ENCODE measurements at regions not wholly inside any gene's neighbourhood (a gene's known extent, or its start where the extent isn't known, plus 50 kb on each side); places are given as distances from the start of the nearest gene placed in this dataset.
A peak's percentile ranks its signal among the peaks of the same experiment; 100 is the strongest.

GRCh38 chr2:19545507-19545906 lies 187.1 kb upstream of the OSR1 start:
- no peak overlapping the region for H3K4ac ChIP-seq (ENCODE audit: low read depth, low read length)
- H3K9me3 Mint-ChIP-seq, result no peaks in the 10 kb centered on the region
- no peak overlapping the region for H4K91ac ChIP-seq (ENCODE audit: insufficient read length, low read depth, low read length)
- no peak overlapping the region for H3K23ac ChIP-seq (ENCODE audit: insufficient read length, low read depth, low read length)
- no peak overlapping the region for H3K18ac ChIP-seq (ENCODE audit: insufficient read length, low read depth, low read length)
- no peak overlapping the region for H2BK120ac ChIP-seq (ENCODE audit: low read depth, low read length, poor library complexity, severe bottlenecking)
- H4K20me1 ChIP-seq (ENCODE audit: control insufficient read depth, insufficient read depth, insufficient read length), result no peaks in the 10 kb centered on the region
- H2BK20ac ChIP-seq (ENCODE audit: low read depth, low read length, poor library complexity, severe bottlenecking), result no peak overlapping the region
- H3K9ac ChIP-seq (ENCODE audit: extremely low read depth, insufficient read length, low read length), result no peak overlapping the region
- no peak overlapping the region for H3K4me3 Mint-ChIP-seq
- no peak overlapping the region for H2AFZ ChIP-seq (ENCODE audit: low read length)
- no peaks in the 10 kb centered on the region for H3K79me1 ChIP-seq (ENCODE audit: insufficient read depth, low read depth, low read length, poor library complexity, severe bottlenecking)
- no peaks in the 10 kb centered on the region for H3K27me3 ChIP-seq (ENCODE audit: insufficient read depth, low read length)
- H3T11ph ChIP-seq (ENCODE audit: low read length), result no peak overlapping the region
- no peak overlapping the region for H2BK5ac ChIP-seq (ENCODE audit: insufficient read length, low read length)
- no peak overlapping the region for H2AK5ac ChIP-seq (ENCODE audit: insufficient read length, low read length)
- no peaks in the 10 kb centered on the region for H3K9me3 ChIP-seq (ENCODE audit: control insufficient read depth, low read depth, low read length)
- H3K27ac Mint-ChIP-seq, result no peak overlapping the region
- 0 out of 4 replicates have a peak, but pooled peaks cover 0 to 3% of the 10 kb centered on the region in 2 experiments for H3K4me1 Mint-ChIP-seq
- no peak overlapping the region for H2BK12ac ChIP-seq (ENCODE audit: insufficient read length, low read depth, low read length)
- H3K4me1 ChIP-seq (ENCODE audit: insufficient read depth, low read length), result no peaks in the 10 kb centered on the region
- no peaks in the 10 kb centered on the region for H3K23me2 ChIP-seq (ENCODE audit: insufficient read length, low read depth, low read length, poor library complexity, severe bottlenecking)
- H3K27me3 Mint-ChIP-seq (ENCODE audit: low read depth), result no peaks in the 10 kb centered on the region
- no CpG with 5 or more reads among the region's 4 CpGs for WGBS (ENCODE audit: extremely low coverage, insufficient read length, low lambda C conversion rate)
- H4K5ac ChIP-seq (ENCODE audit: insufficient read length, low read depth, low read length), result no peak overlapping the region
- no peak overlapping the region for H3K4me2 ChIP-seq (ENCODE audit: insufficient read depth, insufficient read length, low read length)
- H2BK15ac ChIP-seq (ENCODE audit: low read depth, low read length), result no peak overlapping the region
- no peak overlapping the region for H3K14ac ChIP-seq (ENCODE audit: insufficient read depth, low read length)
- H3K27ac ChIP-seq (ENCODE audit: insufficient read length, low read depth, low read length), result no peak overlapping the region
- no peaks in the 10 kb centered on the region for H3K36me3 Mint-ChIP-seq (ENCODE audit: insufficient read depth in 1 of 3, low read depth in 3 of 3)
- DNase-seq, result no peak
- TF ChIP-seq CTCF (conservative IDR thresholded peaks at IDR 0.05), result peak; percentile 13; the same call in 1 of the 3 replicates
- no peak overlapping the region for H4K8ac ChIP-seq (replicated peaks; ENCODE audit: insufficient read length, low read depth, low read length)
- no peak overlapping the region for H3K56ac ChIP-seq (ENCODE audit: insufficient read length, low read depth, low read length)
- H3K79me2 ChIP-seq (ENCODE audit: insufficient read depth, low read length), result no peaks in the 10 kb centered on the region

Measured in H9 (cell line).